BJ (cell line): ENCODE measurements at regions not wholly inside any gene's neighbourhood (a gene's known extent, or its start where the extent isn't known, plus 50 kb on each side); places are given as distances from the start of the nearest gene placed in this dataset.

Experiments
- CTCF ChIA-PET: fragments of 350-600 bp; formaldehyde crosslinking; extraction: SDS; loops from one replicate; lab custom pipeline; 2021; ENCODE audit warnings: antibody characterized with exemption, inconsistent platforms; lab: Yijun Ruan, JAX
- POLR2A ChIA-PET: fragments of 300-600 bp; sonication (Branson Sonifier 250); formaldehyde crosslinking; extraction: SDS; loops from one replicate; lab custom pipeline; 2021; ENCODE audit warnings: antibody characterized with exemption; lab: Charles Lee
- DNase-seq: peaks from one replicate; pipeline ENCODE4 v3.0.0-alpha.2; 2011; ENCODE audit warnings: low read depth
- H3K27me3 ChIP-seq: 2 replicates; pipeline ENCODE4 v1.6.0; 2011; ENCODE audit warnings: low read length; ENCODE audit not compliant: control insufficient read depth, insufficient read depth
- H3K36me3 ChIP-seq: 2 replicates; pipeline ENCODE4 v1.5.1; 2011; ENCODE audit warnings: low read length; ENCODE audit not compliant: control insufficient read depth, insufficient read depth
- H3K4me3 ChIP-seq: 2 replicates; pipeline ENCODE4 v1.5.1; 2011; ENCODE audit warnings: low read depth, mild to moderate bottlenecking, control low read depth, low read length
- CTCF ChIP-seq: IDR thresholded peaks from 2 replicates; pipeline ENCODE4 v1.5.1; 2011; ENCODE audit warnings: low read depth, mild to moderate bottlenecking, control low read depth, inconsistent platforms, low read length, moderate library complexity; ENCODE audit not compliant: insufficient read depth

GRCh38 chr14:30445011-30445793 is 113.8 kb upstream of the G2E3 start:
- no peak for DNase-seq
- CTCF ChIA-PET: no interaction called here
- no peak overlapping the region for H3K4me3 ChIP-seq
- TF ChIP-seq CTCF: no peak
- no peaks in the 10 kb centered on the region for H3K36me3 ChIP-seq
- POLR2A ChIA-PET: no interaction called here
- no peaks in the 10 kb centered on the region for H3K27me3 ChIP-seq

- no peak for TF ChIP-seq CTCF
- Histone ChIP-seq H3K27me3 (no peaks in the 10 kb centered on the region), H3K4me3 (no peak overlapping the region), H3K36me3 (no peaks in the 10 kb centered on the region)
- DNase-seq: no peak
- POLR2A ChIA-PET: no interaction called here
- CTCF ChIA-PET: no interaction called here
Measured at GRCh38 chr14:30445852-30446251, 113.1 kb upstream of the G2E3 start.

- no peak for DNase-seq
- ChIA-PET POLR2A (no interaction called here), CTCF (interaction anchor here (0.8 to 1.4 kb wide), 3 partner anchors 8 to 71 kb away, joined by 3 to 4 read pairs (median 4); no protein-coding TSS in a partner anchor)
- Histone ChIP-seq H3K36me3 (no peaks in the 10 kb centered on the region), H3K4me3 (no peak overlapping the region), H3K27me3 (no peaks in the 10 kb centered on the region)
- no peak for TF ChIP-seq CTCF
Measured at GRCh38 chr14:30450631-30451545, 108.1 kb upstream of the G2E3 start.

- no peaks in the 10 kb centered on the region for H3K36me3 ChIP-seq
- POLR2A ChIA-PET: no interaction called here
Measured at GRCh38 chr14:30456296-30456695, 102.7 kb upstream of the G2E3 start.

More at GRCh38 chr14:30456296-30456695, 102.7 kb upstream of the G2E3 start:
- no peak for DNase-seq
- no peak for TF ChIP-seq CTCF
- Histone ChIP-seq H3K4me3 (no peak overlapping the region), H3K27me3 (no peaks in the 10 kb centered on the region)
- CTCF ChIA-PET: no interaction called here
